ENCODE measurements at regions not wholly inside any gene's neighbourhood (a gene's known extent, or its start where the extent isn't known, plus 50 kb on each side); places are given as distances from the start of the nearest gene placed in this dataset.

GRCh38 chr14:81668626-81669274 lies 135.1 kb upstream of the SEL1L start:
- Histone ChIP-seq H3K79me2 (ENCODE audit: insufficient read depth, low read length) (no peaks in the 10 kb centered on the region), H3K27me3 (ENCODE audit: control insufficient read depth in 2 of 2, insufficient read depth in 2 of 2, low read length in 2 of 2) (no peaks in the 10 kb centered on the region), H3K4me2 (replicated peaks; ENCODE audit: extremely low read depth, low read length, poor library complexity, severe bottlenecking) (no peak overlapping the region), H4K20me1 (ENCODE audit: insufficient read depth, low read length) (no peaks in the 10 kb centered on the region), H3K36me3 (replicated peaks in 1 of 2; ENCODE audit: control insufficient read depth in 1 of 2, insufficient read depth in 2 of 2, low read length in 2 of 2) (no peaks in the 10 kb centered on the region), H3K4me3 (replicated peaks in 1 of 3; ENCODE audit: low read depth in 2 of 3, low read length in 3 of 3) (no peak overlapping the region), H3K4me1 (ENCODE audit: control insufficient read depth in 1 of 2, insufficient read depth in 2 of 2, low read length in 2 of 2) (no peaks in the 10 kb centered on the region), H3K27ac (ENCODE audit: low read depth in 1 of 2, low read length in 2 of 2) (no peak overlapping the region), H3K9ac (ENCODE audit: insufficient read depth, low read length, poor library complexity, severe bottlenecking) (no peak overlapping the region), H2AFZ (ENCODE audit: insufficient read depth, low read depth, low read length, poor library complexity, severe bottlenecking) (no peak overlapping the region), H3K9me3 (replicated peaks in 1 of 2; ENCODE audit: control insufficient read depth in 1 of 2, insufficient read depth in 1 of 2, low read length in 2 of 2) (peaks cover 3 to 10% of the 10 kb centered on the region in 2 donors)
- WGBS (ENCODE audit: insufficient coverage): 95% methylated on average over 20 of the region's 32 CpGs
- Mint-ChIP-seq H3K27me3 (ENCODE audit: low read depth in 3 of 3) (no peaks in the 10 kb centered on the region), H3K4me3 (no peak overlapping the region), H3K4me1 (no peaks in the 10 kb centered on the region), H3K36me3 (no peaks in the 10 kb centered on the region), H3K9me3 (peaks cover 0 to 12% (median 5%) of the 10 kb centered on the region in 7 donors), H3K27ac (no peak overlapping the region)
- intact Hi-C loops (cut with micrococcal nuclease): no loop called here
- no peak for TF ChIP-seq CTCF (IDR thresholded peaks at IDR 0.05)
- no peak for DNase-seq

DNA sequence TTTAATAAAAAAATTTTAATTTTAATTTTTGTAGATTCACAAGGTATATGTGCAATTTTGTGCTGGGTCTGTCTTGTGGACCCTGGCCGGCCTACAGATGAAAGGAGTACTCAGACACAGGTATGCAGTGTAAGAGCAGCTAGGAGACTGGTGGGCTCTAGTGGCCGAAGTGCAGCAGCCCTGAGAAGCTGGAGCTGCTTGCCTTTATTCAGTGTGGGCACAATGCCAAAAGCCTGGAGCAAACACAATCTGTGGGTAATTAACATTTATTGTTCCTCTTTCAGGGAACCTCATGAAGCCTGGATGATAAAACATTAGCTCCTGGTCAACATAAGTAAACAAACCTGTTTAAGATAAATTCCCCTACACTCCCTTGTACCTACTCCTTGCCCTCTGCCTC lies 135.7 kb upstream of the SEL1L start:
- Mint-ChIP-seq H3K27me3 (ENCODE audit: low read depth in 3 of 3) (peaks cover 0 to 1% (median 0%) of the 10 kb centered on the region in 3 donors), H3K36me3 (no peaks in the 10 kb centered on the region), H3K9me3 (peaks cover 0 to 12% (median 5%) of the 10 kb centered on the region in 7 donors), H3K4me1 (no peaks in the 10 kb centered on the region), H3K4me3 (no peak overlapping the region), H3K27ac (no peak overlapping the region)
- TF ChIP-seq CTCF (IDR thresholded peaks at IDR 0.05): no peak
- Histone ChIP-seq H3K27me3 (ENCODE audit: control insufficient read depth in 2 of 2, insufficient read depth in 2 of 2, low read length in 2 of 2) (no peaks in the 10 kb centered on the region), H4K20me1 (ENCODE audit: insufficient read depth, low read length) (no peaks in the 10 kb centered on the region), H3K9ac (ENCODE audit: insufficient read depth, low read length, poor library complexity, severe bottlenecking) (no peak overlapping the region), H3K79me2 (ENCODE audit: insufficient read depth, low read length) (no peaks in the 10 kb centered on the region), H3K27ac (ENCODE audit: low read depth in 1 of 2, low read length in 2 of 2) (no peak overlapping the region), H3K4me2 (replicated peaks; ENCODE audit: extremely low read depth, low read length, poor library complexity, severe bottlenecking) (no peak overlapping the region), H3K36me3 (replicated peaks in 1 of 2; ENCODE audit: control insufficient read depth in 1 of 2, insufficient read depth in 2 of 2, low read length in 2 of 2) (no peaks in the 10 kb centered on the region), H3K4me3 (replicated peaks in 1 of 3; ENCODE audit: low read depth in 2 of 3, low read length in 3 of 3) (no peak overlapping the region), H3K9me3 (replicated peaks in 1 of 2; ENCODE audit: control insufficient read depth in 1 of 2, insufficient read depth in 1 of 2, low read length in 2 of 2) (peaks cover 3 to 10% of the 10 kb centered on the region in 2 donors), H3K4me1 (ENCODE audit: control insufficient read depth in 1 of 2, insufficient read depth in 2 of 2, low read length in 2 of 2) (no peaks in the 10 kb centered on the region), H2AFZ (ENCODE audit: insufficient read depth, low read depth, low read length, poor library complexity, severe bottlenecking) (no peak overlapping the region)
- no peak for DNase-seq
- WGBS (ENCODE audit: insufficient coverage): 100% methylated on average over 2 of the region's 2 CpGs
- intact Hi-C loops (cut with micrococcal nuclease): no loop called here

Data from CD14-positive monocyte (primary cell).